Stimulated activated CD8-positive, alpha-beta memory T cell treated with anti-CD3 and anti-CD28 coated beads, Interleukin-15, amount 100 ng/mL, for 48 hours (primary cell): ENCODE measurements at regions not wholly inside any gene's neighbourhood (a gene's known extent, or its start where the extent isn't known, plus 50 kb on each side); places are given as distances from the start of the nearest gene placed in this dataset.

ENCODE experiments used
- DNase-seq, 2 donors: peaks; one replicate each; pipeline ENCODE4 v3.0.0-alpha.2; 2020; ENCODE audit warnings: low read depth in 2 of 2

DNA sequence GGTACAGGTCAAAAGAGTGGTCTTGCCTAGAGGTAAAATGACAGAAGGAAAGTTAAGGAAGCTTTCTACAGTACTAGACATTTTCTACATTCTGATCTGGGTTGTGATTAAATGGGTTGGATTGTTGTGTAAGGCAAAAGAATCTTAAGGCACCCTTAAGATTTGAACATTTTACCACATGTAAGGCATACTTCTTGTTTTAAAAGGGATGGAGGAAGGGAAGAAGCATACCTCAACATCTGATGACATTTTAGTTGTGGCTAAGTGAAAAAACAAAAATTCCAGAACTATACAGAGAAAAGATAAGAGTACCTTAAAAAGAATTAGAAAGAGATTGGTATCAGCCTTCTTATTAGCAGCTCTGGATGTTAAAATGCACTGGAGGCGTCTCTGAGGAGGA is 356.0 kb upstream of the CADM1 start:
- DNase-seq, result no peak

- no peak for DNase-seq
Measured at GRCh38 chr11:115848611-115849010, 344.4 kb upstream of the CADM1 start.

DNA sequence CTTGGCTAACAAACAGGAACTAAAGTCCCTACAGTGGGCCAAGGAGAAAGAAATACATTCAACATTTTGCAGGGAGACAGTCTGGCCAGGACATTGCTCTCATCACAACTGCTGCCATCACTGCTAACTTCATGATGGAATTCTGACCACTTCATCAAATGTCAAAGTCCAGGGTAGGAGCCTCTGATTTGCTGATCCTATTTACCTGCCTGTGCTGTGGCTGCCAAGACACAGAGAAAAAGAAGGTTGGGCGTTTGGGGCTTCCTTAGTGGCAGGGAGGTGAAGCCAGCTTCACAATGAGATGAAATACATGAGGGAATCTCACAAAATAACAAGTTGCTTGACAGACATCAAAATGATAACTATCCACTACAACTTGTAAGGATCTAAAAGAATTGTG is 343.9 kb upstream of the CADM1 start:
- DNase-seq, result no peak

DNA sequence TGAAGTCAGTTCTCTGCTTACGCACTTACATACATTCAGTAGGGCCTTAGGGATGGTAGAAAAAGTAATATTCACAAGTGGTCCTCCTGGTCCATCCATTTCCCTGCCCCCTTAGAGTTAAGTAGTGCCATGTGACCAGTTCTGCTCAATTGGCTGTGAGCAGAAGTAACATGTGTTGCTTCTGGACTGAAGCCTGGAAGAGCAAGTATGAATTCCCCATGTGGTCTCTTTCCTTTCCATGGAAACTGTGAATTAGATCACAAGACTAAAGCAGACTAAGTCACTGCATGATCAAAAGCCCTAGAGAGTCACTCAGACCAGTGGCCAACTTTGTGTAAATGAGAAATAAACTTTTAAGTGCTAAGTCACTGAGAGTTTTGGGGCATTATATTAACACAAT is 341.7 kb upstream of the CADM1 start:
- DNase-seq, result no peak

- DNase-seq, result no peak
Measured at GRCh38 chr11:115843685-115844084, 339.5 kb upstream of the CADM1 start.

- no peak for DNase-seq
Measured at GRCh38 chr11:115843111-115843510, 338.9 kb upstream of the CADM1 start.

- no peak for DNase-seq
Measured at GRCh38 chr11:115820026-115820425, 315.8 kb upstream of the CADM1 start.

GRCh38 chr11:115819014-115819413 is 314.8 kb upstream of the CADM1 start:
- DNase-seq, result no peak

DNA sequence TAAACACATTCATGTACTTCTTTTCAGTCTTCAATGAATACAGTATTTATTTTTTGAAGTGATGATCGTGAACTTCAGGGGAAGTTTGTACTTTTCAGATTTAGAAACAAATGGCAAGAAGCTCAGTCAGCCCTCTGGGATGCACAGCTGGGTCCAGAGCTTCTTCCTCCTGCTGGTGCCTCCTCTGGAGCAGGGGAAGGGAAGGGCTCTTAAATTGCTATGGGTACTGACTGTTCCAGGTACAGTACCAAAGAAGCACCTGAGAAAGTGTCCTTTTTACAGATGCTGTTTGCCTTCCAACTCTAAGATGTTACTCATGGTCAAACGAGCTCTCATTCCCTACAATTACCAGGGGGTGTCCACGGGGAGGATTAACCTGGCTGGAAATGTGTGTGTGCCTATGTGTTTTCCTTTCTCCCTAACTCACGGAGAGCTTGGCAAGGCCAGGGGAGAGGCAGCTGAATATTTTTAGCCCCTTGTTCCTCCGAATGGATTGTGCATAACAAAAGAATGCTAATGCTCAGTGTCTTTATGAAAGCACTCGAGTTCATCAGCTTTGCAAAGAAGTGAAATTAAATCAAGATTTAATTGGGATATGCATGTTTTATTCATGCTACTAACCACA is 313.7 kb upstream of the CADM1 start:
- no peak for DNase-seq

DNA sequence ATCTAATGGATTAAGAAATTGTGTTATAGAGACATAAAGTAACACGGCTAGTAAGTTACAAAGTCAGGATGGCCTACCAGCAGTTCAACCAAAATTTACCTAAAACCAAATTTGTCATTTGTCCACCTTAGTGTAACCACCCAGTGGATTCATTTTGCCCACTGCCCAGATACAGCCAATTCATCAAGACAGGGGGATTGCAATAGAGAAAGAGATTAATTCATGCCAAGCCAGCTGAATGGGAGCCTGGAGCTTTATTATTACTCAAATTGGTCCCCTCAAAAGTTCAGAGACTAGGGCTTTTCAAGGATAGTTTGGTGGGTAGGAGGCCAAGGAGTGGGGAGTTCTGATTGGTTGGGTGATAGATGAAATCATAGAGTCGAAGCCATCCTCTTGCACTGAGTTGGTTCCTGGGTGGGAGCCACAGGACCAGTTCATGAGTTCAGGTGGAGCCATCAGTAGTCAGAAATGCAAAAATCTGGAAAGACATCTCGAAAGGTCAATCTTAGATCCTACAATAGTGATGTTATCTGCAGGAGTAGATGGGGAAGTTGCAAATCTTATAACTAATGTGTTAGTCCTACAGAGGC is 304.2 kb upstream of the CADM1 start:
- DNase-seq, result no peak

GRCh38 chr11:115806056-115806455 is 301.8 kb upstream of the CADM1 start:
- no peak for DNase-seq

GRCh38 chr11:115803073-115803740 is 299.0 kb upstream of the CADM1 start:
- no peak for DNase-seq

DNA sequence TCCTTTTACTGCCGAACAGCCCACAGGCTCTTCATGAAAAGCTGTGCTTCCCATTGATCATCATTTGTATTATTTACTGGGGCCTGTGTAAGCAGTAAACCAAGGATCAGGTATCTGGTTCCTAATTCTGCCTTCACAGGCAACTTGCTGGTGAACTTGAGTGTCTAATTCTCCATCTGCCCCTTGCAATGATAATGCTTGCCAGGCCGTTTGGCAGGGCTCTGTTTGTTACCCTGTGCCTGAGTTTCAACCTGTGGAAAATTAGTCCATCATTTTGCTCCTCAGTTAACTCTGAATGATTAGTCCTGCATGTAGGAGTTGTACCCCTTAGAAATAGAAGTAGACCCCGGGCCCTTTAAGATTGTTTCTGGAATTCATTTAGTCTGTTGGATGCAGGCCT is 298.4 kb upstream of the CADM1 start:
- no peak for DNase-seq

DNA sequence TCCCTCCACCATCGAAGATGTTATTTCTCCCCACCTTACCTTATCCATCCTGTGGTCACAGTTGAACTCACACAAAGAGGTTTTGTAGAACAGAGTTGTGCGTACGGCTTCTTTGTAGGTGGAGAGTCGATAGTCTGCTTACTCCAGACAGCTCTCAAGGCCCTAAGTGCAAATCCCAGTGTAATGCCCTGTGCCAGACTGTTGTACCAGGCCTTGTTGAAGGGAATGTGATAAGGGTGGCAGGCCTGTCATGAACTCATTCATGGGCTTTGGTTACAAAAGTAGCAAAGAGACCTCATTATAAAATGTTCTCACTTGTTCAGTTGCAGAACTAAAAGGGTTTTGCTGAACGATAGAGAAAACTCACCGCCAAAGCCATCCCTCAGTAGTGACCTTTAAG is 288.7 kb upstream of the CADM1 start:
- no peak for DNase-seq

DNA sequence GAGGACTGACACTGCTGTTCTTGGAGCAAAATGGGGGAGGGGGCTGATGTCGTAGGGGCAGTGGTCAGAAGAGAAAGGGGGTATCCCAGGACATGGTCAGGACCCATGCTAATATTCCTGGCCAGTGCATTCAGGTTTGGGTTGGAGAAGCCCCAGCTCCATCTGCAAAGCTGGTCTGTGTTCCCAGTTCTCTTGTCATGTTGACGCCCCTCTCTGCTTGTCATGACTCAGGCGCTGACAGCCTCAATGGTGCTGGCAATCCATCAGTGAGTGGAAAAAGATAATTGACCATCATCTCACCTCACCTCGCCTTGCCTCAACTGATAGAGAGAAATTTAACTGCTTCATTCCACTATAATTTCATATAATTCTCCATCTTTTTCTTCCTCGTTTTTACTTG is 283.1 kb upstream of the CADM1 start:
- DNase-seq, result no peak

GRCh38 chr11:115784796-115785521 is 280.7 kb upstream of the CADM1 start:
- no peak for DNase-seq

GRCh38 chr11:115780646-115781362 is 276.6 kb upstream of the CADM1 start:
- no peak for DNase-seq

DNA sequence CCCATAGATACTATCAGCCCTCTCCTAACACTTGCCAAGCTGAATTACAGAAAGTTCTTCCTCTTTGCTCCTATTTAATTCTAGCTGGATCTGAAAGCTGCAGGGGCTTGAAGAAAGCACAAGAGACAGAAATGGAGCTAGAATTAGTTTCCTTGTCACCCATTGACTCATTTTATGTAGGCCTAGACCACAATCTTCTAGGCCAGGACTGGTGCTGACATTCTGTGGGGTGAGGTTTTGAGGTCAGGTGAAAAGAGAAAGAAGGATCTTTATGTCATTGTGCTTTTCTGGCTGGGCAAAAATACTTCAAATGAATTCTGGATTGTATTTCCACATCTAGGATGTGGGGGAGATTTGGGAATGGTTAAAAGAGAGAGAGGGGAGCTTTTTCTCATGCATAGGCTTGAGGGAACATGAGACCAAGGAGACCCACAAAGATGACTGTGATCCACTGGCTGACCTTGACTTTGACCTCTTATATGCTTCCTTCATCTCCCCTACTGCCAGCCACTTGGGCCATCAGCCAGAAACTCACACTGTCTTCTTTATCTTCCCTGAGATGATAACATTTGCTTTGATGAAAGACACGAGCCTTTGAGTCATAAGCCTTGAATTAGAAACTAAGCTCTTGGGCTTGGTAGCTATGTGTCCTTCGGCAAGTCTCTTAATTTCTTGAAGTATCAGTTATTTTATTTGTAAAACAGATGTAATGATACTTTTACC is 274.9 kb upstream of the CADM1 start:
- no peak for DNase-seq

DNA sequence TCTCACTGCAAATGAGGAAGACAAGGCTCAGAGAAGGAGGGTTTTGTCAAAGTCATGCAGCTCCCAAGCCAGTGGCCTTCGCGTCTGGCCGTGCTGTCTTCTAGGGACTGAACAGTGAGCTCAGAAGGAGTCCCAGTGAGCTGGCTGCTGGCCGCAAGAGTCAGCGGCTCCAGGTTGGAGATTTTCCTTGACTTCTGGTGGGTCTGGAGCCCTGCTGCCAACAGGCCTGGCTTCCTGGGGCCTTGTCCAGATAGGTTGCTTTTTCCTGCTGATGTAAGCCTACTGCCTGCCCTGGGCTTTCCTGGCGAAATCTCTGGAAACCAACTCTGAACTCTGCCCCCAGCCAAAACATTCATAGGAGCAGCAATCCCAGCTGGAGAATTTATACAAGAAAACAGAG is 272.7 kb upstream of the CADM1 start:
- no peak for DNase-seq

DNA sequence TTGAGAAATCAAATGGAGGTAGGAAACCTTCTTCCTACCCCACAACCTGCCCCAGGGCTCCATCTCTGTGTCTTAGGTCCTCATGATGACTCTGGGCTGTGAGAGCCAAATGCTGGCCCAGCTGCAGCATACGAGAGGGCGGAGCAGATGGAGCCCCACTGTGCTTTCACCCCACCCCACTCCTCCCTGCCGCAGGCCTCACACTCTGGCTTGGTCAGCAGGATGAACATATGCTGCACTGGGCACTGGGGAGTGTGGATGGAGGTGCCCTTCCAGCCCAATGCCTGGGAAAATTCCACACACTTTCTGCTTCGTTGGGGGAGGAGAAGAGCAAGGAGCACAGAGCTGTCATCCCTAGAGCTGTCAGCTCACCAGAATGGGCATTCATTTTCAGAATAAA is 271.6 kb upstream of the CADM1 start:
- no peak for DNase-seq

DNA sequence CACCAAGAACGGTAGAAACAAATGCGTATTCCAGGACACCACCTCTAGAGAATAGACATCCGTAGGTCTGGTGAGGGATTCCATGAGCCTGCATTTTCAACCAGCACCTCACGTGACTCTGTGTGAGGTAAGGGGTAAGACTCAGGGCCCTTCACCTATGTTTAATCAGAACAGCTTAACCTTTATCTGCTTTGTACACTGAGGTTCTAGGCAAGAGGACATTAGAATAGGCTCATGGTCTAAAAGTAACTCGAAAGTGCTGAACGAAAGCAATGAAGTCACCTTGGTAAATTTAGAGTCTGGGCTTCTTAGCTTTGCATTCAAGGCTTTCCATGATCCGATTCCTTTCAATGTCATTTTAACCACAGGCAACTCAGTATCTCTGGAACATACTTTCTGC is 270.5 kb upstream of the CADM1 start:
- DNase-seq, result no peak

- no peak for DNase-seq
Measured at GRCh38 chr11:115769891-115770290, 265.7 kb upstream of the CADM1 start.
